Erythroblast (primary cell): ENCODE measurements at regions not wholly inside any gene's neighbourhood (a gene's known extent, or its start where the extent isn't known, plus 50 kb on each side); places are given as distances from the start of the nearest gene placed in this dataset.

ENCODE experiments used
- GATA1 ChIP-seq: IDR thresholded peaks from 2 replicates; pipeline ENCODE4 v1.6.1; 2011; ENCODE audit warnings: low read depth, mild to moderate bottlenecking, control low read depth, low read length, moderate library complexity
- POLR2A ChIP-seq: IDR thresholded peaks from 2 replicates; pipeline ENCODE4 v1.6.1; 2011; ENCODE audit warnings: mild to moderate bottlenecking, low read length

- no peak for TF ChIP-seq POLR2A
- no peak for TF ChIP-seq GATA1
These were observed 601.3 kb upstream of the RAB6C start for GRCh38 chr2:129378186-129378585.
